CD4-positive, alpha-beta T cell treated with Interleukin-4 for 4 hours (primary cell): ENCODE measurements at regions not wholly inside any gene's neighbourhood (a gene's known extent, or its start where the extent isn't known, plus 50 kb on each side); places are given as distances from the start of the nearest gene placed in this dataset.
"Not testable (repeated sequence)": the region's sequence is repeated elsewhere in the genome, so short reads cannot be mapped to it uniquely, and the experiment has no call there.

Experiments used
- DNase-seq: peaks from one replicate; pipeline ENCODE4 v3.0.0-alpha.2; 2020

GRCh38 chr1:99502400-99502799 is 143.5 kb upstream of the PALMD start:
- no peak for DNase-seq

- no peak for DNase-seq
Measured at GRCh38 chr1:99503276-99503747, 142.6 kb upstream of the PALMD start.

- no peak for DNase-seq
Measured at GRCh38 chr1:99504287-99504686, 141.6 kb upstream of the PALMD start.

- no peak for DNase-seq
Measured at GRCh38 chr1:99506631-99507030, 139.3 kb upstream of the PALMD start.

- DNase-seq = not testable (repeated sequence)
Measured at GRCh38 chr1:99507446-99507845, 138.5 kb upstream of the PALMD start.

- no peak for DNase-seq
Measured at GRCh38 chr1:99507906-99508732, 137.8 kb upstream of the PALMD start.

GRCh38 chr1:99508733-99509445 is 137.0 kb upstream of the PALMD start:
- not testable (repeated sequence) for DNase-seq

- not testable (repeated sequence) for DNase-seq
Measured at GRCh38 chr1:99514823-99515552, 130.9 kb upstream of the PALMD start.

GRCh38 chr1:99516141-99516540 is 129.8 kb upstream of the PALMD start:
- no peak for DNase-seq

GRCh38 chr1:99520121-99520520 is 125.8 kb upstream of the PALMD start:
- DNase-seq = no peak

GRCh38 chr1:99525331-99525730 is 120.6 kb upstream of the PALMD start:
- no peak for DNase-seq

- DNase-seq = no peak
Measured at GRCh38 chr1:99527078-99527477, 118.8 kb upstream of the PALMD start.

GRCh38 chr1:99527545-99527944 is 118.4 kb upstream of the PALMD start:
- DNase-seq = no peak

- no peak for DNase-seq
Measured at GRCh38 chr1:99529002-99529401, 116.9 kb upstream of the PALMD start.

- no peak for DNase-seq
Measured at GRCh38 chr1:99531578-99532275, 114.2 kb upstream of the PALMD start.

- DNase-seq = no peak
Measured at GRCh38 chr1:99532276-99532580, 113.7 kb upstream of the PALMD start.

- no peak for DNase-seq
Measured at GRCh38 chr1:99533909-99534637, 111.8 kb upstream of the PALMD start.

- DNase-seq = no peak
Measured at GRCh38 chr1:99534638-99534930, 111.3 kb upstream of the PALMD start.

GRCh38 chr1:99535470-99536164 is 110.3 kb upstream of the PALMD start:
- no peak for DNase-seq

- DNase-seq = no peak
Measured at GRCh38 chr1:99537886-99538617, 107.9 kb upstream of the PALMD start.

GRCh38 chr1:99538618-99538956 is 107.3 kb upstream of the PALMD start:
- DNase-seq = no peak
